ENCODE measurements at regions not wholly inside any gene's neighbourhood (a gene's known extent, or its start where the extent isn't known, plus 50 kb on each side); places are given as distances from the start of the nearest gene placed in this dataset.

DNA sequence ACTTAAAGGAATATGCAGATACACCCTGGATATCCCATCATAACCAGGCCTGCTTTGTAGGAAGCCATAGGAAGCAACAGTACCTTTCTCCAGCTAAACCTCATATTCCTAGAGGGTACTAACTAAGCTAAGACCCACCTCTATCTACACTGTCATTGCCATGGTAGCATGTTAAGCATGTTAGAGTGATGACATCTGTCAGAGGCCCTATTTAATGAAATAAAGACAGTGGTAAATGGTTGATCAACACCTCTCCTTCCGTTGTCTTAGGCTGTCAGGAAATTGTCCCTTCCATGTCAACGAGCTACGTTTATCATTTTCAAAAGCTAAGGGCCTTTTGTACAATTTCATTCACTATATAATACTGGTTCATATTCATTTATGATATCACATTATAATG is 251.1 kb upstream of the PSMD7 start:
- CTCF ChIA-PET: no interaction called here
- DNase-seq (ENCODE audit: extremely low spot score): no peak
- POLR2A ChIA-PET: no interaction called here
- TF ChIP-seq, protein P1, sequence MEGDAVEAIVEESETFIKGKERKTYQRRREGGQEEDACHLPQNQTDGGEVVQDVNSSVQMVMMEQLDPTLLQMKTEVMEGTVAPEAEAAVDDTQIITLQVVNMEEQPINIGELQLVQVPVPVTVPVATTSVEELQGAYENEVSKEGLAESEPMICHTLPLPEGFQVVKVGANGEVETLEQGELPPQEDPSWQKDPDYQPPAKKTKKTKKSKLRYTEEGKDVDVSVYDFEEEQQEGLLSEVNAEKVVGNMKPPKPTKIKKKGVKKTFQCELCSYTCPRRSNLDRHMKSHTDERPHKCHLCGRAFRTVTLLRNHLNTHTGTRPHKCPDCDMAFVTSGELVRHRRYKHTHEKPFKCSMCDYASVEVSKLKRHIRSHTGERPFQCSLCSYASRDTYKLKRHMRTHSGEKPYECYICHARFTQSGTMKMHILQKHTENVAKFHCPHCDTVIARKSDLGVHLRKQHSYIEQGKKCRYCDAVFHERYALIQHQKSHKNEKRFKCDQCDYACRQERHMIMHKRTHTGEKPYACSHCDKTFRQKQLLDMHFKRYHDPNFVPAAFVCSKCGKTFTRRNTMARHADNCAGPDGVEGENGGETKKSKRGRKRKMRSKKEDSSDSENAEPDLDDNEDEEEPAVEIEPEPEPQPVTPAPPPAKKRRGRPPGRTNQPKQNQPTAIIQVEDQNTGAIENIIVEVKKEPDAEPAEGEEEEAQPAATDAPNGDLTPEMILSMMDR (IDR thresholded peaks at IDR 0.05; ENCODE audit: control extremely low read depth, extremely low read depth, low read depth, missing control alignments): no peak

DNA sequence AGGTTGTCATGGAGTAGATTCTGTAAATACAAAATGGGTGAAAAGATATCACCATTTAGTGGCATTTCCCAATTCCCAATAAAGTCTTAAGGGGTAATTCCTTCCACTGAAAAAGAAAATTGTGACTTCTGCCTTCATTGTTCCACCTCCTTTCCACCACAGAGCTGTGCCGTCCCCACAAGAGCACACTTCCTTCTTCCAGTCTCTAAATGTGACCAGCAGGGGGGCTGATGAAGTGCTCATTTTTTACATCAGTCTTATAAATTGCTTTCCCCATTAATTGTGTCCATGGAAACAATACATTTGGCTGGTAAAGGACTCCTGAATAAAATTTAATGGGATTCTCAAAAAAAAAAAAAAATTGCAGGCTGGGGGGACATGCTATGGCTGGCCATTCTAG is 260.8 kb upstream of the PSMD7 start:
- ChIA-PET CTCF (interaction anchor here (1.0 to 1.2 kb wide), 2 partner anchors 15 to 82 kb away, joined by 3 read pairs; no protein-coding TSS in a partner anchor), POLR2A (no interaction called here)
- TF ChIP-seq, protein P1 (IDR thresholded peaks at IDR 0.05; ENCODE audit: control extremely low read depth, extremely low read depth, low read depth, missing control alignments): no peak
- DNase-seq (ENCODE audit: extremely low spot score): peak; percentile 18

DNA sequence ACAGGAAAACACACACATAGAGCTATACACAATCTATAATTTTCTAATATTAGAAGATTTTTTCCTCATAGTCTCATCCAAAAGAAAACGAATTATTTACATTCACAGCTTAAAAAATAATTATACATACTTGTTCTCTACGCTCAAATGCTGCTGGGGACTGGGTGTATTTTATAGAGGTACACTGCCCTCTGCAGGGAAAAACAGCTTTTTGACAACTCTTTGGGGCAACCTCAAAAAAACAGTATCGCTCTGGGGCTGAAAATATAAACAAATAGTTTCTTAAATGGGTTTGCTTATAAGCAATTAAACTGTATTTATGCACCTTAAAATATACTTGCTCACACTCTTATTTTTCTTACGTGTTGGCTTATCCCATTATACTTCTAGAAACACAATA is 261.8 kb upstream of the PSMD7 start:
- ChIA-PET CTCF (interaction anchor here (0.9 to 1.2 kb wide), 5 partner anchors 15 to 1911 kb away, joined by 3 to 5 read pairs (median 3); no protein-coding TSS in a partner anchor), POLR2A (no interaction called here)
- peak; percentile 10 for DNase-seq (ENCODE audit: extremely low spot score)
- TF ChIP-seq, protein P1 (IDR thresholded peaks at IDR 0.05; ENCODE audit: control extremely low read depth, extremely low read depth, low read depth, missing control alignments): peak; percentile 23

DNA sequence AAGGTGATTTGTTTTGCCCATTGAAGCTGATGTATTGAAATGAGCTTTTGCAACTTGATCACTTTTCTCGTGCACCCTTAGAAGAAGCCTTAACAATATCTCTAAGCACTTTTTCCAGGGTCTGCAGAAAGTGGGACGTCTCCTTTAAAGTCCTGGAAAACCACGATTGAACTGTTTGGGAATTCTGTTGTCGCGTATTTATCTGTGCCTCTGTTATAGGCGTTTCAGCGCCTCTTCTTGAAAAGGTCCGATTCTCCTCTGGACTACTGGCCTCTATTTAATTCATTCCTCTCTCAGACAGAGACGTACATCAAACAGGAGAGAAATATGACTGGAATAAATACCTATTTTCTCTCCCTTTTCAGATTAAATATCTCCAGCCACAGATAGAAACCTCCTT is 262.4 kb upstream of the PSMD7 start:
- CTCF ChIA-PET: interaction anchor here (1.0 to 1.2 kb wide), 3 partner anchors 16 to 1910 kb away, joined by 3 to 5 read pairs (median 4); no protein-coding TSS in a partner anchor
- DNase-seq (ENCODE audit: extremely low spot score): no peak
- TF ChIP-seq, protein P1 (IDR thresholded peaks at IDR 0.05; ENCODE audit: control extremely low read depth, extremely low read depth, low read depth, missing control alignments): no peak
- POLR2A ChIA-PET: no interaction called here

DNA sequence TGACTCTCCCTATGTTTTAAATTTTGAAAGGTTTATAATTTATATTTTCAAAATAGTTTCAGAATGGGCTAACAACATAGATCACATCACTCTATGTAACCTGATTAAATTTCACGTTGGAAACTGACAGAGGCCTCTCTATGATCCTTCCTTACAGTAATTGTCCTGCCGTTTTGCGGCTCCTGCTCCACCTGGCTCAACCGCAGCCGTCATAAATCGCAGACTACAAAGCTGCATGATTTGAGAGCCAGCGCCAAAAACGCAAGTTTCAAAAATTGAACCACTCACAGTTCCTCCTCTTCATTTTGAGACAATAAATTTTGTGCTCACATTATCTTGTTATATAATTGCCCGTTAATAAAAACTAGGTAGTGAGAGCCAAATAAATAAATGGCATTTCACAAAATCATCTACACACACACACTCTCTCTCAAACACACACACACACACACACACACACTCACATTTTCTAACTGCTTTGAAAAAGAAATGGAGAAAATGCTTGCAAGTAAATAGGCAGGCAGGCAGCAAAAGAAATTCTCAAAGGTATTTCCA is 263.1 kb upstream of the PSMD7 start:
- TF ChIP-seq, protein P1 (IDR thresholded peaks at IDR 0.05; ENCODE audit: control extremely low read depth, extremely low read depth, low read depth, missing control alignments): no peak
- CTCF ChIA-PET: interaction anchor here (1.2 kb wide), 1 partner anchor 16 kb away, joined by 5 read pairs; no protein-coding TSS in a partner anchor
- POLR2A ChIA-PET: no interaction called here
- DNase-seq (ENCODE audit: extremely low spot score): no peak

DNA sequence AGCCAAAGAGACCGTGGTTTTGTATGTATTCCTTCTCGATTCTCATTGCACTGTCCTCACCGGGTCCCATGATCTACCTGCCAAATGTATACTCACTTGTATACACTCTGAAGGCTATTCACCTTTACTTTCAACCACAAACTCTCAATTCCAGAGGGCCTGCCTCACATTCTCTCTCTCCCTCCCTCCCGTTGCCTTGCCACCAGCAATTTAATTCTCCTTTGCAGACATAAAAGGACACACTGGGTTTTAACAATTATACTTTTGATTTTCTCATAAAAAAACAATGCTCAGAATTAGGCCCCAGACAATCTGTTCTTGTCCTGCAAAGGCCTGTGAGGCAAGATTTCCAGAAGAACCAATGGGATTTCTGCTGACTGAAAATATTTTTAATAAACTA is 265.1 kb upstream of the PSMD7 start:
- ChIA-PET POLR2A (no interaction called here), CTCF (no interaction called here)
- TF ChIP-seq, protein P1 (IDR thresholded peaks at IDR 0.05; ENCODE audit: control extremely low read depth, extremely low read depth, low read depth, missing control alignments): no peak
- DNase-seq (ENCODE audit: extremely low spot score): no peak

Measured in GM10248 (cell line).